SH-SY5Y (cell line): ENCODE measurements at regions not wholly inside any gene's neighbourhood (a gene's known extent, or its start where the extent isn't known, plus 50 kb on each side); places are given as distances from the start of the nearest gene placed in this dataset.

Experiments
- GATA2 ChIP-seq: IDR thresholded peaks from 2 replicates; pipeline ENCODE4 v1.6.1; 2011; ENCODE audit warnings: mild to moderate bottlenecking, low read depth, low read length
- GATA3 ChIP-seq: IDR thresholded peaks from 2 replicates; pipeline ENCODE4 v1.6.1; 2011; ENCODE audit warnings: low read depth, mild to moderate bottlenecking, low read length, moderate library complexity

- TF ChIP-seq GATA2: no peak
- TF ChIP-seq GATA3: no peak
Observed at GRCh38 chr12:116642683-116643082, 83.5 kb downstream of the MAP1LC3B2 start.
